AG09309 (cell line): ENCODE measurements at regions not wholly inside any gene's neighbourhood (a gene's known extent, or its start where the extent isn't known, plus 50 kb on each side); places are given as distances from the start of the nearest gene placed in this dataset.

ENCODE experiments used
- DNase-seq: peaks from one replicate; pipeline ENCODE4 v3.0.0-alpha.2; 2010; ENCODE audit warnings: low read depth
- H3K4me3 ChIP-seq: 2 replicates; pipeline ENCODE4 v1.5.1; 2011; ENCODE audit warnings: mild to moderate bottlenecking, low read depth, low read length, moderate library complexity; ENCODE audit not compliant: control insufficient read depth
- CTCF ChIP-seq: IDR thresholded peaks from 2 replicates; pipeline ENCODE4 v1.5.1; 2011; ENCODE audit warnings: mild to moderate bottlenecking, low read depth, low read length, inconsistent platforms; ENCODE audit not compliant: insufficient read depth, control insufficient read depth; ENCODE audit errors: missing control alignments

DNA sequence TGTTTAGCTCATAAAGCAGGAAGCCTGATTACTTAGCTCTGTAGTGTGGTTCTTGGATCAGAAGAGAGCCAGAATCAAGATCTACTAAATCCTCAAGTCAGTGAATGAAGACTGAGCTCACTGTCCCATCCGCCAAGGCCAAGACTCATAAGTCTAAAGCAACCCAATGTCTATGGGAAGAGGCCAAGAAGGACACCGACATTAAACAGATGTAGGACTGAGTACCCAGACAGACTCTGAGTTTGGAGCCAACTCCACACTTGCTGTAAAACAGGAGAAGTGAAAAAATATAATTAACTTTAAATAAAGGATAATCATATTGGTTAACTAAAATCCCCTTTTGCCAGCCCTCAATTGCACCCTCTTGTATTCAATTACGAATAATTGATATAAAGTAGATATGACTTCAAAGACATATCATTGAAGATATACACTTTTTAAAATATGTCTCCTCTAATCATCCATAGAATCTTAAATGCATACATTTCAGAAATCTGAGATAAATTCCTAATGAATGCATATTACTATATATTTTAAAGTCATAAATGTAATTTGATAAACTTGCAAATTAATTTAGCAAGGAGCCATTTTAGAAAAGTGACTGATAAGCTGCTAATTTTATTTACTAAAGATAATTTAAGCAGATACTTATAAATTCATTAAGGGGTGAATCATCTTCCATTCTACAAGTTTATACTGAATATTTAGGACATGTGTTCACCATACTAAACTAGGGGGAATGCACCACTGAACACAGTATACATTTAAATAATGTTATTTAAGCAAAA, 617.0 kb upstream of the ARID1B start:
- DNase-seq, result no peak
- no peak for TF ChIP-seq CTCF
- no peak overlapping the region for H3K4me3 ChIP-seq

DNA sequence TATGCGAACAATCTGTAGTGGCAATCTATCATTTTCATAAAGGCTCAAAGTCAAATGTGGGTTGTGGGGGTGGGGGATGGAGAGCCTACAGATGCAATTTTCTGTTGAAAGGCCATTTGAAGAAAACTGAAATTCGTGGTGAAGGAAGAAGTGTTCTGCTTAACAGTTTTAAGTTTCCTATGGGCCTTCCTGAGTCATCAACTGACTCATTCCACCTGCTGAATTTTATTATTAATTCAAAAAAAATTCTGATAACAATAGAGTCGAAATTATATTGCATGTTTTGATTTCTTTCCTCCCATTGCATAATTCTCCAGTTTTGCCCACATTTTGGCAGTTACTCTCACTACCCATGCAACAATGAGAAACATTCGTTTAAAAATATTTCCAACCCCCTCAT, 622.3 kb upstream of the ARID1B start:
- no peak for TF ChIP-seq CTCF
- H3K4me3 ChIP-seq, result no peak overlapping the region
- DNase-seq, result no peak

- H3K4me3 ChIP-seq, result no peak overlapping the region
- DNase-seq, result no peak
- TF ChIP-seq CTCF, result no peak
Observed at GRCh38 chr6:156150391-156150790, 626.8 kb upstream of the ARID1B start.

GRCh38 chr6:156146891-156147290, 630.3 kb upstream of the ARID1B start:
- no peak for TF ChIP-seq CTCF
- no peak overlapping the region for H3K4me3 ChIP-seq
- no peak for DNase-seq

GRCh38 chr6:156131221-156131903, 645.8 kb upstream of the ARID1B start:
- no peak overlapping the region for H3K4me3 ChIP-seq
- no peak for TF ChIP-seq CTCF
- DNase-seq, result no peak

GRCh38 chr6:156126535-156126934, 650.6 kb upstream of the ARID1B start:
- no peak for TF ChIP-seq CTCF
- DNase-seq, result no peak
- no peak overlapping the region for H3K4me3 ChIP-seq
